Neural cell (in vitro differentiated cells): ENCODE measurements at regions not wholly inside any gene's neighbourhood (a gene's known extent, or its start where the extent isn't known, plus 50 kb on each side); places are given as distances from the start of the nearest gene placed in this dataset.

ENCODE experiments used
- H2AFZ ChIP-seq: fragments of 200-600, 300-800 bp; sonication (generic), shearing (Covaris generic); 2 replicates; pipeline ENCODE4 v1.6.0; 2014; ENCODE audit warnings: low read depth, mild to moderate bottlenecking, antibody characterized with exemption, low read length, moderate library complexity
- H3F3A ChIP-seq: fragments of 200-600 bp; shearing (Covaris generic); 2 replicates; pipeline ENCODE4 v1.6.1; 2016; ENCODE audit warnings: mild to moderate bottlenecking, moderate library complexity, mixed read lengths, antibody characterized with exemption, low read length; ENCODE audit not compliant: insufficient read depth, poor library complexity, severe bottlenecking
- H3K27ac ChIP-seq: fragments of 200-600, 300-800 bp; sonication (generic), shearing (Covaris generic); 2 replicates; pipeline ENCODE4 v1.5.1; 2014; ENCODE audit warnings: mild to moderate bottlenecking, low read length, moderate library complexity
- H3K27me3 ChIP-seq: fragments of 300-800, 200-600 bp; sonication (generic), shearing (Covaris generic); 2 replicates; pipeline ENCODE4 v1.6.0; 2014; ENCODE audit warnings: mild to moderate bottlenecking, low read depth, low read length, moderate library complexity; ENCODE audit not compliant: insufficient read depth
- H3K36me3 ChIP-seq: fragments of 300-800, 200-600 bp; sonication (generic), shearing (Covaris generic); 2 replicates; pipeline ENCODE4 v1.5.1; 2014; ENCODE audit warnings: mild to moderate bottlenecking, antibody characterized with exemption, low read length, moderate library complexity; ENCODE audit not compliant: insufficient read depth
- H3K4me2 ChIP-seq: fragments of 300-800, 200-600 bp; sonication (generic), shearing (Covaris generic); 2 replicates; pipeline ENCODE4 v1.6.0; 2014; ENCODE audit warnings: mild to moderate bottlenecking, low read length
- H3K4me3 ChIP-seq: fragments of 300-800, 200-600 bp; sonication (generic), shearing (Covaris generic); 2 replicates; pipeline ENCODE4 v1.5.1; 2014; ENCODE audit warnings: mild to moderate bottlenecking, low read length, moderate library complexity
- H3K79me2 ChIP-seq: fragments of 200-600 bp; shearing (Covaris generic); replicated peaks from 2 replicates; pipeline ENCODE4 v1.6.0; 2014; ENCODE audit warnings: mild to moderate bottlenecking, low read length, moderate library complexity; ENCODE audit not compliant: insufficient read depth
- H3K9ac ChIP-seq: fragments of 300-800, 200-600 bp; sonication (generic), shearing (Covaris generic); 2 replicates; pipeline ENCODE4 v1.6.1; 2016; ENCODE audit warnings: mild to moderate bottlenecking, low read length, mixed read lengths
- H3K9me2 ChIP-seq: fragments of 200-600 bp; shearing (Covaris generic); 2 replicates; pipeline ENCODE4 v1.6.1; 2016; ENCODE audit warnings: mild to moderate bottlenecking, low read length, mixed read lengths; ENCODE audit not compliant: insufficient read depth
- H3K9me3 ChIP-seq: fragments of 200-600, 300-800 bp; sonication (generic), shearing (Covaris generic); 2 replicates; pipeline ENCODE4 v1.6.1; 2016; ENCODE audit warnings: mild to moderate bottlenecking, mixed run types, low read length, moderate library complexity, mixed read lengths
- H4K20me1 ChIP-seq: fragments of 200-600 bp; shearing (Covaris generic); 2 replicates; pipeline ENCODE4 v1.6.1; 2016; ENCODE audit warnings: mild to moderate bottlenecking, mixed run types; ENCODE audit not compliant: insufficient read depth
- EP300 ChIP-seq: fragments of 450-650 bp; conservative IDR thresholded peaks from 2 replicates; pipeline ENCODE4 v1.6.1; 2014; ENCODE audit warnings: antibody characterized with exemption, mild to moderate bottlenecking, moderate library complexity; ENCODE audit not compliant: poor library complexity, severe bottlenecking
- EZH2 ChIP-seq: fragments of 200-600, 300-800 bp; shearing (Covaris generic), sonication (generic); IDR thresholded peaks from 2 replicates; pipeline ENCODE4 v1.6.1; 2014; ENCODE audit warnings: antibody characterized with exemption, low read length, borderline replicate concordance, mild to moderate bottlenecking; ENCODE audit not compliant: insufficient read depth, poor library complexity, severe bottlenecking
- MXI1 ChIP-seq: fragments of 450-650 bp; conservative IDR thresholded peaks from 2 replicates; pipeline ENCODE4 v1.6.1; 2014; ENCODE audit warnings: antibody characterized with exemption, mild to moderate bottlenecking; ENCODE audit not compliant: poor library complexity, severe bottlenecking
- POLR2AphosphoS5 ChIP-seq: IDR thresholded peaks from 2 replicates; pipeline ENCODE4 v1.6.1; 2012
- RAD21 ChIP-seq: fragments of 450-650 bp; conservative IDR thresholded peaks from 2 replicates; pipeline ENCODE4 v1.6.1; 2014; ENCODE audit warnings: antibody characterized with exemption, mild to moderate bottlenecking, moderate library complexity
- SMC3 ChIP-seq: fragments of 450-650 bp; conservative IDR thresholded peaks from 2 replicates; pipeline ENCODE4 v1.6.1; 2014; ENCODE audit warnings: antibody characterized with exemption, mild to moderate bottlenecking, moderate library complexity; ENCODE audit not compliant: poor library complexity
- TAF1 ChIP-seq: IDR thresholded peaks from 2 replicates; pipeline ENCODE4 v1.6.1; 2012; ENCODE audit warnings: low read depth
- TF ChIP-seq, protein P1 (sequence below): fragments of 450-650 bp; IDR thresholded peaks from 2 replicates; pipeline ENCODE4 v1.5.1; 2014; ENCODE audit warnings: antibody characterized with exemption, mild to moderate bottlenecking, moderate library complexity; ENCODE audit not compliant: poor library complexity, severe bottlenecking
- TF ChIP-seq, protein P2 (sequence below): IDR thresholded peaks from 2 replicates; pipeline ENCODE4 v1.6.1; 2012; ENCODE audit warnings: borderline replicate concordance

DNA sequence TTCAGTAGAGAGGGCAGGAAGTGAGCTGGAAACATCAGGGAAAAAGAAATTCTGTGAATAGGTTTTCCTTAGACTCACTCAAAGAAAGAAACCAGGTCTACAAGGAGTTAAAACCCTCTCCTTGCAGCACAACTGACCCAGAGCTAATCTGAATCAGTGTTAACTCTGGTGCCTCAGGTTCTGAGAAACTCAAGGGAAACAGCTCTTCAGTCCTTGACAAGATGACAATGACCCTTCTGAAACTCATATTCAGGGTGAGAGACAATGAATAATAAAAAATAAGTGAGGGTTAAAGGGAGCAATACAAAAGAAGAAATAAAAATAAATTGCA lies 903.6 kb downstream of the STPG2 start:
- no peaks in the 10 kb centered on the region for H3K79me2 ChIP-seq
- no peak overlapping the region for H3K4me2 ChIP-seq
- H3K9me3 ChIP-seq, result no peaks in the 10 kb centered on the region
- H3K9me2 ChIP-seq, result no peaks in the 10 kb centered on the region
- no peaks in the 10 kb centered on the region for H4K20me1 ChIP-seq
- H3K9ac ChIP-seq, result no peak overlapping the region
- H3F3A ChIP-seq, result no peaks in the 10 kb centered on the region
- no peak overlapping the region for H2AFZ ChIP-seq
- TF ChIP-seq RAD21 (no peak), POLR2AphosphoS5 (no peak), EZH2 (no peak)
- H3K4me3 ChIP-seq, result no peak overlapping the region
- H3K27ac ChIP-seq, result no peak overlapping the region
- peaks cover 6% of the 10 kb centered on the region for H3K27me3 ChIP-seq
- no peaks in the 10 kb centered on the region for H3K36me3 ChIP-seq

DNA sequence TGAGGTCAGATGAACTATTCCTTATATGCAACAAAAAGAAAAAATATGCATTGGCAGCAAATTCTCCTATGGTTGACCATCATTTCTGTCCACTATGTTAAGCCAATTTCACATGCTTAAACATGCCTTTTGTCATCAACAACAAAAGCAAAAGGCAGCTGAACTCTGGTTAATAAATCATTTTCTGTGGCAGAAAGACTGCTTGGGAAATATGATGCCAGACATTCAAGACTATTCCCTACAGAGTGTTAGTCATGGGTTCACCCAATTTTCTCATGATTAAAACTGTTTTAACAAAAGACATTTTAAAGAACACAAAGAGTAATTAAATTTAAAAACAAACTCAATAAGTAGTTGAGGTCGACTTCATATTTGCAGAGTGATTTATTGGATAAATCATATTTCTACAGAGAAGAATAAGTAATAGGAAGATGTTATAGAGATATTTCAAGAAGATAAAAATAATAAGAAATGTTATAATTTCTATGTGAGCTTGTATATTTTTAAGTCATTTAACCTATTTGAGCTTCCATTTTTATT lies 890.6 kb downstream of the STPG2 start:
- TF ChIP-seq EP300, result no peak
- TF ChIP-seq SMC3, result no peak
- no peak for TF ChIP-seq EZH2
- TF ChIP-seq, protein P1, sequence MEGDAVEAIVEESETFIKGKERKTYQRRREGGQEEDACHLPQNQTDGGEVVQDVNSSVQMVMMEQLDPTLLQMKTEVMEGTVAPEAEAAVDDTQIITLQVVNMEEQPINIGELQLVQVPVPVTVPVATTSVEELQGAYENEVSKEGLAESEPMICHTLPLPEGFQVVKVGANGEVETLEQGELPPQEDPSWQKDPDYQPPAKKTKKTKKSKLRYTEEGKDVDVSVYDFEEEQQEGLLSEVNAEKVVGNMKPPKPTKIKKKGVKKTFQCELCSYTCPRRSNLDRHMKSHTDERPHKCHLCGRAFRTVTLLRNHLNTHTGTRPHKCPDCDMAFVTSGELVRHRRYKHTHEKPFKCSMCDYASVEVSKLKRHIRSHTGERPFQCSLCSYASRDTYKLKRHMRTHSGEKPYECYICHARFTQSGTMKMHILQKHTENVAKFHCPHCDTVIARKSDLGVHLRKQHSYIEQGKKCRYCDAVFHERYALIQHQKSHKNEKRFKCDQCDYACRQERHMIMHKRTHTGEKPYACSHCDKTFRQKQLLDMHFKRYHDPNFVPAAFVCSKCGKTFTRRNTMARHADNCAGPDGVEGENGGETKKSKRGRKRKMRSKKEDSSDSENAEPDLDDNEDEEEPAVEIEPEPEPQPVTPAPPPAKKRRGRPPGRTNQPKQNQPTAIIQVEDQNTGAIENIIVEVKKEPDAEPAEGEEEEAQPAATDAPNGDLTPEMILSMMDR, result no peak
- TF ChIP-seq, protein P2, sequence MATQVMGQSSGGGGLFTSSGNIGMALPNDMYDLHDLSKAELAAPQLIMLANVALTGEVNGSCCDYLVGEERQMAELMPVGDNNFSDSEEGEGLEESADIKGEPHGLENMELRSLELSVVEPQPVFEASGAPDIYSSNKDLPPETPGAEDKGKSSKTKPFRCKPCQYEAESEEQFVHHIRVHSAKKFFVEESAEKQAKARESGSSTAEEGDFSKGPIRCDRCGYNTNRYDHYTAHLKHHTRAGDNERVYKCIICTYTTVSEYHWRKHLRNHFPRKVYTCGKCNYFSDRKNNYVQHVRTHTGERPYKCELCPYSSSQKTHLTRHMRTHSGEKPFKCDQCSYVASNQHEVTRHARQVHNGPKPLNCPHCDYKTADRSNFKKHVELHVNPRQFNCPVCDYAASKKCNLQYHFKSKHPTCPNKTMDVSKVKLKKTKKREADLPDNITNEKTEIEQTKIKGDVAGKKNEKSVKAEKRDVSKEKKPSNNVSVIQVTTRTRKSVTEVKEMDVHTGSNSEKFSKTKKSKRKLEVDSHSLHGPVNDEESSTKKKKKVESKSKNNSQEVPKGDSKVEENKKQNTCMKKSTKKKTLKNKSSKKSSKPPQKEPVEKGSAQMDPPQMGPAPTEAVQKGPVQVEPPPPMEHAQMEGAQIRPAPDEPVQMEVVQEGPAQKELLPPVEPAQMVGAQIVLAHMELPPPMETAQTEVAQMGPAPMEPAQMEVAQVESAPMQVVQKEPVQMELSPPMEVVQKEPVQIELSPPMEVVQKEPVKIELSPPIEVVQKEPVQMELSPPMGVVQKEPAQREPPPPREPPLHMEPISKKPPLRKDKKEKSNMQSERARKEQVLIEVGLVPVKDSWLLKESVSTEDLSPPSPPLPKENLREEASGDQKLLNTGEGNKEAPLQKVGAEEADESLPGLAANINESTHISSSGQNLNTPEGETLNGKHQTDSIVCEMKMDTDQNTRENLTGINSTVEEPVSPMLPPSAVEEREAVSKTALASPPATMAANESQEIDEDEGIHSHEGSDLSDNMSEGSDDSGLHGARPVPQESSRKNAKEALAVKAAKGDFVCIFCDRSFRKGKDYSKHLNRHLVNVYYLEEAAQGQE, result no peak
- TF ChIP-seq TAF1, result no peak
- no peak for TF ChIP-seq MXI1
- TF ChIP-seq RAD21, result no peak
- Histone ChIP-seq H3K27me3 (peaks cover 5% of the 10 kb centered on the region), H3K4me2 (no peak overlapping the region)

DNA sequence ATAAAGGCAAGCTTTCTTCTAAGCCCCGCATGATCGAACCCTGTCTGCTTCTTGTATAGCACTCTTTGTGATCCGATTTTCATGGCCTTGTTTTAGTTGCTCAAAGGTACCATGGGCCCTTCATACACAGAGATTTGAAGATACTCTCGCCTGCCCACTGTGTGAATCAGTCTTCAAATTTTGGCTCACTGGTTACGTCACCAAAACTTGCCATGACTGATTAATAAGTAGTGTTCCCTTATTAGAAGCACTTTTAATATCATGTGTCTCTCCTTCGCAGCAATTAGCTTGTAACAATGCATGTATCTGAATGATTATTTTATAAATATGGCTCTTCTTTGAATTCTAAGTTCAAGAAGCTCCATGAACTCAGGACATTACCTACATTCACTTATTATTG lies 880.5 kb downstream of the STPG2 start:
- Histone ChIP-seq H3K27ac (no peak overlapping the region), H3K9me2 (no peaks in the 10 kb centered on the region), H3K27me3 (no peaks in the 10 kb centered on the region), H3K4me2 (no peak overlapping the region), H3K9me3 (no peaks in the 10 kb centered on the region), H3K9ac (no peak overlapping the region), H3K79me2 (no peaks in the 10 kb centered on the region), H4K20me1 (no peaks in the 10 kb centered on the region), H3K36me3 (no peaks in the 10 kb centered on the region), H3F3A (no peaks in the 10 kb centered on the region), H2AFZ (no peak overlapping the region), H3K4me3 (no peak overlapping the region)
- TF ChIP-seq, protein P1, result no peak
- TF ChIP-seq MXI1 (no peak), EP300 (no peak), POLR2AphosphoS5 (no peak), EZH2 (no peak), RAD21 (no peak), SMC3 (no peak), TAF1 (no peak)
- TF ChIP-seq, protein P2, result no peak

More for the DNA sequence above, 890.6 kb downstream of the STPG2 start:
- no peak overlapping the region for H3K4me3 ChIP-seq
- no peak overlapping the region for H3K9ac ChIP-seq
- no peaks in the 10 kb centered on the region for H3K79me2 ChIP-seq
- no peaks in the 10 kb centered on the region for H3K9me2 ChIP-seq
- H3K27ac ChIP-seq, result no peak overlapping the region
- H2AFZ ChIP-seq, result no peak overlapping the region
- no peaks in the 10 kb centered on the region for H3K9me3 ChIP-seq
- H4K20me1 ChIP-seq, result no peaks in the 10 kb centered on the region
- no peaks in the 10 kb centered on the region for H3K36me3 ChIP-seq
- H3F3A ChIP-seq, result no peaks in the 10 kb centered on the region
